ENCODE measurements at regions not wholly inside any gene's neighbourhood (a gene's known extent, or its start where the extent isn't known, plus 50 kb on each side); places are given as distances from the start of the nearest gene placed in this dataset.

DNA sequence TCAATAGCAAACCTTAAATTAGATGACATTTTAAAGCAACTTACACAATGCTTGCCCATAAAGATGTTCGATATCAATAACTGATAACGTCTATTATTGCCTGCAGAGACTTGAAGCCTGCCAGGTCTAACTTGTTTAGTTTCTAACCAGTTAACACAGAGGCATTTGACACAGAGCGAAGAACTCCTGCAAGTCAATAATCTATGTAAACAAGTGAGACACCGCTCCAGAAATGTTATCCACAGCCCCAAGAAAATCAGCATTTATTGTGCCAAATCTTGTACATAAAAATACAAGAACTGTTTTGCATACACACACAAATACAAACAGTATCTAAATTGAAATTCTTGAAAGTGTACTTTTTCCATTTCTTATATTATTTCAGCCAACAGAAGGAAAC is 236.0 kb upstream of the DIO3 start:
- TF ChIP-seq EZH2 (IDR thresholded peaks at IDR 0.05) (no peak), POLR2AphosphoS5 (IDR thresholded peaks at IDR 0.05; ENCODE audit: borderline replicate concordance, low read depth, low read length) (no peak)

Measured in SK-N-MC (cell line).